GM12891 (cell line): ENCODE measurements at regions not wholly inside any gene's neighbourhood (a gene's known extent, or its start where the extent isn't known, plus 50 kb on each side); places are given as distances from the start of the nearest gene placed in this dataset.
"Not testable (repeated sequence)": the region's sequence is repeated elsewhere in the genome, so short reads cannot be mapped to it uniquely, and the experiment has no call there.

ENCODE experiments used
- DNase-seq: peaks from one replicate; pipeline ENCODE4 v3.0.0; 2011; ENCODE audit warnings: low spot score; ENCODE audit not compliant: insufficient read length
- FAIRE-seq: peaks from 2 replicates; lab custom pipeline; 2011; peaks lifted over from hg19 to GRCh38; lab: Jason Lieb, UNC
- PAX5 ChIP-seq: IDR thresholded peaks from 2 replicates; pipeline ENCODE4 v1.6.1; 2011; ENCODE audit warnings: low read length, moderate library complexity, mild to moderate bottlenecking; ENCODE audit not compliant: insufficient read depth, severe bottlenecking
- POLR2A ChIP-seq: IDR thresholded peaks from 2 replicates; pipeline ENCODE4 v1.6.1; 2011; ENCODE audit warnings: low read depth, low read length, control low read depth
- POLR2AphosphoS5 ChIP-seq: IDR thresholded peaks from 2 replicates; pipeline ENCODE4 v1.6.1; 2011; ENCODE audit warnings: low read depth, low read length, control low read depth
- POU2F2 ChIP-seq: IDR thresholded peaks from 2 replicates; pipeline ENCODE4 v1.6.1; 2011; ENCODE audit warnings: low read depth, mild to moderate bottlenecking, control low read depth, low read length, moderate library complexity
- SPI1 ChIP-seq: IDR thresholded peaks from 2 replicates; pipeline ENCODE4 v1.6.1; 2011; ENCODE audit warnings: low read depth, low read length, control low read depth
- TAF1 ChIP-seq: IDR thresholded peaks from 2 replicates; pipeline ENCODE4 v1.6.1; 2011; ENCODE audit warnings: low read depth, low read length, control low read depth

DNA sequence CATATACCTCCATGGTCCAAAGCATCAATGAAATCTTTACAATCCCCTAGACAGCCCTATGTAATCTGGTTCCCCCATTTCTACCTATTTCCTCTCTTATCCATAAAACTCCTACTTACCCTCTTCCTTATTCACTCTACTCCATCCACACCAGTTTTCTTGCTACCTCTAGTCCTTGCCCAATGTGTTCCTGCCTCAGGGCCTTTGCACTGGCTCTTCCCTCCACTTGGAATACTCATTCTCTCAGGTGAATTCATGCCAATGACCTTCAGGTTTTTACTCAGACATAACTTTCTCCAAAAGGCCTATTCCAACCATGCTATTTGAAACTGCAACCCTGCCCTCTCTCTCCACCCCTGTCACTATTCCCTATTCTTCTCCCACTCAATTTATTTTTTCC is 138.7 kb upstream of the KRR1 start:
- DNase-seq (no peak), FAIRE-seq (no peak)
- TF ChIP-seq SPI1 = no peak
- TF ChIP-seq POLR2AphosphoS5 = no peak

DNA sequence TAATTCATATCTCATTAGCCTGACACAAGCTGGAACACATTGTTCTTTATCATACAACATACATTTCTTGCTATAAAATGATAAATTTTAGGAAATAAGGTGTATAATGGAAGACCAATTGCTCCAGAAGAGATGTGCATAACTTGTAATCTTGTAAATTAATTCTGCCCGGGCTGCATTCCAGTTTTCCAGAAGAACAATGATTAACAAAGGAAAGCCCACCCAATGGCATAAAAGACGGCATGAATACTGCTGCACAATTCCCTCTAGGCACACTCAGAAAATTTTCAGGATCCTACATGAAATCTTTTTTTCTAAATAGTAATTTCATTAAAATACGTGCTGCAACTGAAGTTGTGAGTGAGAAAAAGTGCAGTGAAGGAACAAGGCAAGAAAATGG is 137.4 kb upstream of the KRR1 start:
- FAIRE-seq = no peak

DNA sequence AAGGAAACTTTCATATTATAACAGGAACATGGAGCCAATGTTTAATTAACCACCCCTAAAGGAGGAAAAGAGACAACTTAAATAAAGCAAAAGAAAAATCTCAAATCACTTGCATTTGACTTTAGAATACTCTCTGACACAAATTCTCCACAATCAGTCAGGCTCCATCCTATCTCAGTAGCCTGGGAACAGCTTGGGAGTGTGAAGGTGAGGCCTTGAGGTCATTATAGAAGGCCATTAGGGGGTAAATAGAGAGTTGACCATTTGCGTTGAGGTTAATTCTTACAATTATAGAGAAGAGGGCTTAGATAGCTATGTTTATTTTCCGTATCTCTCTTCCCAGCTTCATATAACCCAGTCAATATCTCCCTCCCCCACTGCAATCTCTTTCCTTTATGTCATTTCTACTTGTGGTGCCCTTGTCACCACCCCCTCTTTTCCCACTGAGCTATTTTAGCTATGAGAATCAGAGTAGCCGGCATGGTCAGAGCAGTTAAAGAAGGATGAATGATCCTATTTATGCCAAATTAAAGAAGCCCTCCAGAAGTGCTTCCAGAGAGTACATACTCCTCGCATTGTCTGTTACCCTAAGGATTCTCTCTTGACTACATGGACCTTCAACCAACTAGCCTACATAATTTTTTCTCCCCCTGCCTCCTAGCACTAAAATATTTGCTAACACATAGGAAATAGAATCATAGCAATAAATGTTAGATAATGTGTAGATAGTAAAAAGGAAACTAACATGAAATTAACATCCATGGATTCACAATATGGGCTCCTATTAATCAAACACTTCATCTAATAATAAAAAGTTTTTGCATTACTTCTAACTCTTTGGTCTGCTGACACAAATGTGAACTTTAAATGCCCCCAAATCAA is 135.2 kb upstream of the KRR1 start:
- TF ChIP-seq POU2F2 (no peak), PAX5 (no peak)
- FAIRE-seq (no peak), DNase-seq (no peak)

More for the DNA sequence above, 137.4 kb upstream of the KRR1 start:
- no peak for DNase-seq
- TF ChIP-seq POLR2AphosphoS5 (no peak), POLR2A (no peak), TAF1 (no peak)

DNA sequence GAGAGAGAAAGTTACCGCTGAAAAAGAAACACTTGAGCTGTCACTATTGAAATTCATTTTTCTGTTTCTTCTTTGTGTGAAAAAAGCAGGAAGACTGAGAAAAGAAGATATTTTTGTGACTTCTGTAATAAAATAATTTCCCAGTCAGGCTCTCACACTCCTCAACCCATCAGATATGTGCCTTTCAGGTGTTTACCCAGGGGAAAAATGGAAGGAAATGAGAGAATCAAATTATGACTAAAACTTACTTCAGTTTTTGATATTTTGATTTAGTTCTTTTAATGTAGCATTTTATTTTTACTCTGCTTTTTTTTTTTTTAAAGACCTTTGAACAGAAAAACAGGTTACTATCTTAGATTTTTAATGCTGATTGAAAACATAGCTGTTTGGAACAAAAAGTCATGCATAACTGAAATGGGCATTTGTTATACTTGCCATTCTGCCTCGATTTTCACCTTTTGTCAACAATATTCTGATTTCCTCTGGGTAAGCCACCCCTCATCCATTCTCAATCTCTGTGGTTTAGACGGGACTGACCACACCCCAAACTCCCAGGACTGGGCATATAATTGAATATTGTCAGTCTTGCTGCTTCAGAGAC is 133.2 kb upstream of the KRR1 start:
- no peak for DNase-seq
- peak; percentile 9 for FAIRE-seq
- no peak for TF ChIP-seq PAX5
- no peak for TF ChIP-seq POU2F2
- no peak for TF ChIP-seq POLR2A
- no peak for TF ChIP-seq POLR2AphosphoS5
- no peak for TF ChIP-seq TAF1
- no peak for TF ChIP-seq SPI1

DNA sequence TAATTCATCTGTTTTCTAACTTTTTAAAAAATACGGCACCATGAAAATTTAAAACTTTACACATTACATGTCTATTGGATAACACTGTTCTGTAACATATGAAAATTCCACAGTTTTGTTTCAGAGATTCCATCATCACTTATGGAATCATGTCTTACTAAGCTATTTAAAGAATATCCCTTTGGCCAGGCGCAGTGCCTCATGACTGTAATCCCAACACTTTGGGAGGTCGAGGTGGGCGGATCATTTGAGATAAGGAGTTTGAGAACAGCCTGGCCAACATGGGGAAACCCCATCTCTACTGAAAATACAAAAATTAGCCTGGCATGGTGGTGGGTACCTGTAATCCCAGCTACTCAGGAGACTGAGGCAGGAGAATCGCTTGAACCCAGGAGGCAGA is 131.7 kb upstream of the KRR1 start:
- not testable (repeated sequence) for FAIRE-seq, DNase-seq

DNA sequence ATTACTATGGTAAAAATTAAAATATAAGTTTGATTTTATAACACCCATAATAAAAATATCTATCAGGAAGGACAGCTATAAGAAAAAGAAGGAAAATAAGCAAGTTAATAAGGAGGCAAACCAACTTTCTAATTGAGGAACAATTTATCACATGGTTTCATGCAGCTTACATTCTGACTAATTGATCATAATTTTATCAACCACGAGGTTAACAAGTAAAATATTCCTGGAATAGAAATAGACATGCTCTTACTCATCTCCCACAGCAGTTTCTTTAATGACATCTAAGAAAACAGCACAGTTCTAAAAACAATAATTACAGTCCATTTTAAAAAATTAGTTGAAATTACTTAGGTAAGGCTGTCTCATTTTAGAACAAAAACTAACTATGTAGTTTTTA is 130.8 kb upstream of the KRR1 start:
- TF ChIP-seq SPI1 (no peak), POLR2A (no peak), PAX5 (no peak), TAF1 (no peak), POU2F2 (no peak), POLR2AphosphoS5 (no peak)
- DNase-seq (no peak), FAIRE-seq (no peak)

DNA sequence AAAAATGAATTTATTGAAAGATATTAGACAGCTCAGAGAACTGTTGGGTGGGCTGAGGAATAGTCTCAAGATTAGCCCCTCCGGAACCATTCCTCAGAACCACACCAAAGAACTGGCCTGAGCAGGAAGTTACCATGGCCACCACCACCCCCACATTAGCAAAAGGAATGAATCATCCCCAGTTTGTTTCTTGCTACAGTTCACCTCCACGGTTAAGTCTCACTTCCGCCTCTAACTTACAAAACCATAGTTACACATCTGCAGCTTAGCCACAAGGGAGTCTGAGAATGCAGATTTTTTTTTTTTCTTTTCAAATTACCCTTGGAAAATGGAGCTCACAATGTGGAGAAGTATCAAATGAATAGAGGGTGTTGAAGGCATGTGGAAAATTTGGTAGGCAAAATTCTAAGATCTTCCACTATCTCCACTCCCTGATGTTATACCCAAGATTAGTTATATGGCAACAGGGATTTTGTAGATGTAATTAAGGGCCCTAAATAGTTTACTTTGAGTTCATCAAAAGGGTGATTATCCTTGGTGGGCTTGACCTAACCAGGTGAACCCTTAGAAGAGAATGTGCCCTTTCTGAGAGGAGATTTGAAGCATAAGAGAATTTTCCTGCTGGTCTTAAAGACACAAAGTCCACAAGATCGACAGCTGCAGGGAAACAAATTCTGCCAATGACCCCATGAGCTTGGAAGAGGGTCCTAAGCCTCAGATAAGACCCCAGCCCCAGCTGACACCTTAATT is 129.8 kb upstream of the KRR1 start:
- peak; percentile 92 for FAIRE-seq
- TF ChIP-seq POLR2AphosphoS5 (no peak), PAX5 (no peak), TAF1 (no peak), POU2F2 (peak; percentile 59), SPI1 (peak; percentile 94)

DNA sequence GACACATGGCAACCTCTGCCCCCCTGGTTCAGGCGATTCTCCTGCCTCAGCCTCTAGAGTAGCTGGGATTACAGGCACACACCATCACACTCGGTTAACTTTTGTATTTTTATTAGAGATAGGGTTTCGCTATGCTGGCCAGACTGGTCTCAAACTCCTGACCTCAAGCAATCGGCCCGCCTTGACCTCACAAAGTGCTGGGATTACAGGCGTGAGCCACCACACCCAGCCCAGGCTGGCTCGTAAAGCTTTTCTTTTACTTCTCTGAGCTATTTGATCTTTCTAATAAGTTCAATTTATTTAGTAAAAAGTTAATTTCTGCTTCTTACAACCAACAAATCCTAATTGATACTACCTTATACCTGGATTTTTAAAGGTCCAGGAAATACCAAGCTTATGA is 127.4 kb upstream of the KRR1 start:
- FAIRE-seq = no peak
- no peak for TF ChIP-seq PAX5
- TF ChIP-seq POLR2A = no peak
- TF ChIP-seq SPI1 = no peak
- TF ChIP-seq POLR2AphosphoS5 = no peak
- TF ChIP-seq POU2F2 = no peak
- TF ChIP-seq TAF1 = no peak
- DNase-seq = no peak

More for the DNA sequence above, 129.8 kb upstream of the KRR1 start:
- DNase-seq = peak; percentile 9

DNA sequence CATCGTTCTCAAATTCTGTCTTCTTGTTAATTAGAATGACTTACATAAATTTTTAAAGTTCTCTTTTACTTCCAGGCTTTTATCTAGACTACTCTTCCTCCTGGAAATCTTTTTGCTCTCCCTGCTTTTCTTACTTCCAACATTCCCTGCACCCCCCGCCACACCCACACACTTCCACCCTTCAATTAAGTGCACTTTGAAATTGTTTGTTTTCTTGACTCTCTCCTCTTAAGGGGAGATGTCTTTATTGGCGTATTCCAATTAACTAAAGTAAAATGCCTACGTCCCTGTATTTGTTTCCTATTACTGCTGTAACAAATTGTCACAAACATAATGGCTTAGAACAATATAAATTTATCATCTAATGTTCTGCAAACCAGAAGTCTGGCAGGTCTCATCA is 125.2 kb upstream of the KRR1 start:
- TF ChIP-seq POLR2A = no peak
- TF ChIP-seq PAX5 = no peak
- TF ChIP-seq POLR2AphosphoS5 = no peak
- TF ChIP-seq POU2F2 = no peak
- TF ChIP-seq SPI1 = no peak
- TF ChIP-seq TAF1 = no peak
- FAIRE-seq = no peak

More for the DNA sequence above, 125.2 kb upstream of the KRR1 start:
- DNase-seq = no peak
